SK-N-SH treated with all-trans-retinoic acid at 6 μM for 48 hours (cell line): ENCODE measurements at regions not wholly inside any gene's neighbourhood (a gene's known extent, or its start where the extent isn't known, plus 50 kb on each side); places are given as distances from the start of the nearest gene placed in this dataset.

Experiments used
- ATAC-seq: fragments of 200-7000 bp; cut with Tn5 transposase; 3 replicates; pipeline ENCODE4 v1.9.1; 2020; ENCODE audit warnings: mild to moderate bottlenecking, moderate library complexity
- ARNTL ChIP-seq: fragments of 450-650 bp; formaldehyde crosslinking; IDR thresholded peaks from 2 replicates; pipeline ENCODE4 v1.5.0; 2020; ENCODE audit warnings: low read depth, mild to moderate bottlenecking, moderate library complexity, borderline replicate concordance
- BACH2 ChIP-seq: fragments of 250-450 bp; sonication (Bioruptor Pico); IDR thresholded peaks from 2 replicates; pipeline ENCODE4 v1.9.0; 2021; ENCODE audit warnings: mild to moderate bottlenecking, borderline replicate concordance
- CSDC2 ChIP-seq: fragments of 250-450 bp; sonication (Bioruptor Pico); IDR thresholded peaks from 2 replicates; pipeline ENCODE4 v1.5.0; 2020; ENCODE audit warnings: mild to moderate bottlenecking, moderate library complexity
- ESRRG ChIP-seq: fragments of 250-450 bp; sonication (Bioruptor Pico); IDR thresholded peaks from 2 replicates; pipeline ENCODE4 v1.6.1; 2021; ENCODE audit warnings: mild to moderate bottlenecking
- GLIS3 ChIP-seq: fragments of 250-450 bp; sonication (Bioruptor Pico); IDR thresholded peaks from 2 replicates; pipeline ENCODE4 v1.5.0; 2020; ENCODE audit warnings: mild to moderate bottlenecking, moderate library complexity
- ISL1 ChIP-seq: fragments of 250-450 bp; sonication (Bioruptor Pico); IDR thresholded peaks from 2 replicates; pipeline ENCODE4 v2.1.2; 2022; ENCODE audit warnings: mild to moderate bottlenecking, moderate library complexity
- OSR1 ChIP-seq: fragments of 250-450 bp; sonication (Bioruptor Pico); IDR thresholded peaks from 2 replicates; pipeline ENCODE4 v1.8.0; 2022; ENCODE audit warnings: moderate library complexity, mild to moderate bottlenecking, inconsistent platforms
- PPARA ChIP-seq: fragments of 250-450 bp; sonication (Bioruptor Pico); IDR thresholded peaks from 2 replicates; pipeline ENCODE4 v1.5.0; 2020; ENCODE audit warnings: mild to moderate bottlenecking, borderline replicate concordance
- RARB ChIP-seq: fragments of 250-450 bp; sonication (Bioruptor Pico); IDR thresholded peaks from 2 replicates; pipeline ENCODE4 v1.8.0; 2021; ENCODE audit warnings: mild to moderate bottlenecking, moderate library complexity
- SNAI2 ChIP-seq: fragments of 250-450 bp; sonication (Bioruptor Pico); IDR thresholded peaks from 2 replicates; pipeline ENCODE4 v1.5.0; 2020; ENCODE audit warnings: mild to moderate bottlenecking, moderate library complexity
- TCF4 ChIP-seq: fragments of 250-450 bp; sonication (Bioruptor Pico); IDR thresholded peaks from 2 replicates; pipeline ENCODE4 v1.8.0; 2021; ENCODE audit warnings: mild to moderate bottlenecking, moderate library complexity, borderline replicate concordance
- TOX ChIP-seq: fragments of 250-450 bp; sonication (Bioruptor Pico); IDR thresholded peaks from 2 replicates; pipeline ENCODE4 v1.8.0; 2021; ENCODE audit warnings: mild to moderate bottlenecking, moderate library complexity, borderline replicate concordance
- ZC3H10 ChIP-seq: fragments of 250-450 bp; sonication (Bioruptor Pico); IDR thresholded peaks from 2 replicates; pipeline ENCODE4 v1.5.1; 2021; ENCODE audit warnings: mild to moderate bottlenecking, moderate library complexity
- ZFP30 ChIP-seq: fragments of 450-650 bp; formaldehyde crosslinking; IDR thresholded peaks from 2 replicates; pipeline ENCODE4 v1.5.0; 2022; ENCODE audit warnings: mild to moderate bottlenecking, moderate library complexity
- ZNF70 ChIP-seq: fragments of 450-650 bp; formaldehyde crosslinking; IDR thresholded peaks from 2 replicates; pipeline ENCODE4 v1.5.0; 2020; ENCODE audit warnings: mild to moderate bottlenecking, moderate library complexity
- ZNF8 ChIP-seq: fragments of 450-650 bp; formaldehyde crosslinking; IDR thresholded peaks from 2 replicates; pipeline ENCODE4 v1.5.0; 2020; ENCODE audit warnings: mild to moderate bottlenecking, moderate library complexity
- TF ChIP-seq, protein P1 (sequence below): fragments of 250-450 bp; sonication (Bioruptor Pico); IDR thresholded peaks from 2 replicates; pipeline ENCODE4 v1.8.0; 2020; ENCODE audit warnings: mild to moderate bottlenecking, moderate library complexity, borderline replicate concordance
- TF ChIP-seq, protein P2 (sequence below): fragments of 250-450 bp; sonication (Bioruptor Pico); IDR thresholded peaks from 2 replicates; pipeline ENCODE4 v1.5.1; 2020; ENCODE audit warnings: low read depth, mild to moderate bottlenecking, moderate library complexity
- TF ChIP-seq, protein P3 (sequence below): fragments of 250-450 bp; sonication (Bioruptor Pico); IDR thresholded peaks from 2 replicates; pipeline ENCODE4 v1.5.0; 2020; ENCODE audit warnings: mild to moderate bottlenecking, moderate library complexity
- TF ChIP-seq, protein P4 (sequence below): fragments of 250-450 bp; sonication (Bioruptor Pico); IDR thresholded peaks from 2 replicates; pipeline ENCODE4 v1.8.0; 2021; ENCODE audit warnings: low read depth, mild to moderate bottlenecking, moderate library complexity, borderline replicate concordance

DNA sequence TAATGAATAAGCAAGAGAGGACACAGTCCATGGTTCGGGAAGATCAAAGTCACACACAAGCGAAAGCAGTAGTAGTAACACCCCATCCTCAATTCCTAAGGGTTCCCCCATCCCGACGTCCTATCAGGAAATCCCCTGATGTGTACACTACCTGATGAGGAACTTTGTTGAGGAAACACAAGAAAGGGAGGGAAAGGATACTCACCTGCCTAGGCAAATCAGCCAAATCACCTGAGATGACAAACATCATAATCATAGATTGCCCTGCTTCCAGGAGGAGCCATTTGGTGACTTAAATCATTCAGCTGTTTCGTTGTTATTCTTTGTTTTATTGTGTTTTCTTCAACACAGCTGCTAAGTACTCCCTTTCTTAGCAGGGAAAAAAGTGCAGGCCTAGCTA is 55.5 kb upstream of the SPOPL start:
- no peak for ATAC-seq
- TF ChIP-seq GLIS3 (no peak), RARB (CRISPR knock-in tag) (no peak), CSDC2 (CRISPR knock-in tag) (no peak), BACH2 (CRISPR knock-in tag) (no peak), ZNF70 (CRISPR knock-in tag) (no peak), OSR1 (CRISPR knock-in tag) (no peak), ESRRG (CRISPR knock-in tag) (no peak), ZFP30 (no peak), TOX (CRISPR knock-in tag) (no peak)
- TF ChIP-seq, protein P1, sequence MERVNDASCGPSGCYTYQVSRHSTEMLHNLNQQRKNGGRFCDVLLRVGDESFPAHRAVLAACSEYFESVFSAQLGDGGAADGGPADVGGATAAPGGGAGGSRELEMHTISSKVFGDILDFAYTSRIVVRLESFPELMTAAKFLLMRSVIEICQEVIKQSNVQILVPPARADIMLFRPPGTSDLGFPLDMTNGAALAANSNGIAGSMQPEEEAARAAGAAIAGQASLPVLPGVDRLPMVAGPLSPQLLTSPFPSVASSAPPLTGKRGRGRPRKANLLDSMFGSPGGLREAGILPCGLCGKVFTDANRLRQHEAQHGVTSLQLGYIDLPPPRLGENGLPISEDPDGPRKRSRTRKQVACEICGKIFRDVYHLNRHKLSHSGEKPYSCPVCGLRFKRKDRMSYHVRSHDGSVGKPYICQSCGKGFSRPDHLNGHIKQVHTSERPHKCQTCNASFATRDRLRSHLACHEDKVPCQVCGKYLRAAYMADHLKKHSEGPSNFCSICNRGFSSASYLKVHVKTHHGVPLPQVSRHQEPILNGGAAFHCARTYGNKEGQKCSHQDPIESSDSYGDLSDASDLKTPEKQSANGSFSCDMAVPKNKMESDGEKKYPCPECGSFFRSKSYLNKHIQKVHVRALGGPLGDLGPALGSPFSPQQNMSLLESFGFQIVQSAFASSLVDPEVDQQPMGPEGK (CRISPR knock-in tag), result no peak
- TF ChIP-seq, protein P2, sequence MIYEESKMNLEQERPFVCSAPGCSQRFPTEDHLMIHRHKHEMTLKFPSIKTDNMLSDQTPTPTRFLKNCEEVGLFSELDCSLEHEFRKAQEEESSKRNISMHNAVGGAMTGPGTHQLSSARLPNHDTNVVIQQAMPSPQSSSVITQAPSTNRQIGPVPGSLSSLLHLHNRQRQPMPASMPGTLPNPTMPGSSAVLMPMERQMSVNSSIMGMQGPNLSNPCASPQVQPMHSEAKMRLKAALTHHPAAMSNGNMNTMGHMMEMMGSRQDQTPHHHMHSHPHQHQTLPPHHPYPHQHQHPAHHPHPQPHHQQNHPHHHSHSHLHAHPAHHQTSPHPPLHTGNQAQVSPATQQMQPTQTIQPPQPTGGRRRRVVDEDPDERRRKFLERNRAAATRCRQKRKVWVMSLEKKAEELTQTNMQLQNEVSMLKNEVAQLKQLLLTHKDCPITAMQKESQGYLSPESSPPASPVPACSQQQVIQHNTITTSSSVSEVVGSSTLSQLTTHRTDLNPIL (CRISPR knock-in tag), result no peak

DNA sequence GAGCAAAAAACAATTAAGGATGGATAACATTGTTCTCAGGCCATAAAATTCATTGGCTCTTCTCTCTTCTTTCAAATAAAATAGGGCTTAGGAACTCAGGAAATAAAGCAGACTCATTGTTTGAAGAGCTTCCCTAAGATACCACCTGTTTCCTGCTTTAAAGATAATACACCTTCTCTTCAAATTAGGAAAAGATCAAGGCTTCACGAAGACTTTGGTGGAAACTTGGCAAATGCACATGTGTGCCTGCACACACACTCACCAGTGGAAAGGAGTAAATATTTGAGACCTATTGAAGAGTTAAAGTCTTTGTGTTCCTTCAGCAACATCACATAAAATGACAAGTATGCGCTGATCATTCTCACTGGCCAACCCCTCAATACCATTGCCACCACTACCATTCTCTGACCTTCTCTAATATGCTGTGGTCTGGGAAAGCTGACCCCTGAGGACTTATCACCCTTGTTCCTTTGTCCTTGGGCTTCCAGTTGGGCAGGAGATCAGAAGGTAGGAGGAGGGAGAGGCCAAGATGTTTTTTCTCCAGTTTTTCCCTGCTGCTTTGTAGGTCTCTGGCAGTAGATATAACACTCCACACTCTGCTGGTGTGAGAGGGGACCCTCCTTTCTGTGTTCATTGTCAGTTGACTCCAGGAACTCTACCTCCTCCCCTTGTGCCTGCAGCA is 53.5 kb upstream of the SPOPL start:
- no peak for ATAC-seq
- TF ChIP-seq PPARA, result no peak
- TF ChIP-seq ARNTL (CRISPR knock-in tag), result no peak
- no peak for TF ChIP-seq TOX (CRISPR knock-in tag)
- TF ChIP-seq OSR1 (CRISPR knock-in tag), result no peak
- no peak for TF ChIP-seq ISL1
- TF ChIP-seq TCF4 (CRISPR knock-in tag), result no peak
- TF ChIP-seq, protein P3, sequence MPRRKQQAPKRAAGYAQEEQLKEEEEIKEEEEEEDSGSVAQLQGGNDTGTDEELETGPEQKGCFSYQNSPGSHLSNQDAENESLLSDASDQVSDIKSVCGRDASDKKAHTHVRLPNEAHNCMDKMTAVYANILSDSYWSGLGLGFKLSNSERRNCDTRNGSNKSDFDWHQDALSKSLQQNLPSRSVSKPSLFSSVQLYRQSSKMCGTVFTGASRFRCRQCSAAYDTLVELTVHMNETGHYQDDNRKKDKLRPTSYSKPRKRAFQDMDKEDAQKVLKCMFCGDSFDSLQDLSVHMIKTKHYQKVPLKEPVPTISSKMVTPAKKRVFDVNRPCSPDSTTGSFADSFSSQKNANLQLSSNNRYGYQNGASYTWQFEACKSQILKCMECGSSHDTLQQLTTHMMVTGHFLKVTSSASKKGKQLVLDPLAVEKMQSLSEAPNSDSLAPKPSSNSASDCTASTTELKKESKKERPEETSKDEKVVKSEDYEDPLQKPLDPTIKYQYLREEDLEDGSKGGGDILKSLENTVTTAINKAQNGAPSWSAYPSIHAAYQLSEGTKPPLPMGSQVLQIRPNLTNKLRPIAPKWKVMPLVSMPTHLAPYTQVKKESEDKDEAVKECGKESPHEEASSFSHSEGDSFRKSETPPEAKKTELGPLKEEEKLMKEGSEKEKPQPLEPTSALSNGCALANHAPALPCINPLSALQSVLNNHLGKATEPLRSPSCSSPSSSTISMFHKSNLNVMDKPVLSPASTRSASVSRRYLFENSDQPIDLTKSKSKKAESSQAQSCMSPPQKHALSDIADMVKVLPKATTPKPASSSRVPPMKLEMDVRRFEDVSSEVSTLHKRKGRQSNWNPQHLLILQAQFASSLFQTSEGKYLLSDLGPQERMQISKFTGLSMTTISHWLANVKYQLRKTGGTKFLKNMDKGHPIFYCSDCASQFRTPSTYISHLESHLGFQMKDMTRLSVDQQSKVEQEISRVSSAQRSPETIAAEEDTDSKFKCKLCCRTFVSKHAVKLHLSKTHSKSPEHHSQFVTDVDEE (CRISPR knock-in tag), result no peak
- no peak for TF ChIP-seq BACH2 (CRISPR knock-in tag)
- TF ChIP-seq SNAI2 (CRISPR knock-in tag), result no peak
- no peak for TF ChIP-seq GLIS3
- TF ChIP-seq ZC3H10 (CRISPR knock-in tag), result no peak
- TF ChIP-seq, protein P1 (CRISPR knock-in tag), result no peak
- TF ChIP-seq RARB (CRISPR knock-in tag), result no peak
- TF ChIP-seq ZNF8 (CRISPR knock-in tag), result no peak
- no peak for TF ChIP-seq CSDC2 (CRISPR knock-in tag)
- TF ChIP-seq ESRRG (CRISPR knock-in tag), result no peak
- TF ChIP-seq, protein P4, sequence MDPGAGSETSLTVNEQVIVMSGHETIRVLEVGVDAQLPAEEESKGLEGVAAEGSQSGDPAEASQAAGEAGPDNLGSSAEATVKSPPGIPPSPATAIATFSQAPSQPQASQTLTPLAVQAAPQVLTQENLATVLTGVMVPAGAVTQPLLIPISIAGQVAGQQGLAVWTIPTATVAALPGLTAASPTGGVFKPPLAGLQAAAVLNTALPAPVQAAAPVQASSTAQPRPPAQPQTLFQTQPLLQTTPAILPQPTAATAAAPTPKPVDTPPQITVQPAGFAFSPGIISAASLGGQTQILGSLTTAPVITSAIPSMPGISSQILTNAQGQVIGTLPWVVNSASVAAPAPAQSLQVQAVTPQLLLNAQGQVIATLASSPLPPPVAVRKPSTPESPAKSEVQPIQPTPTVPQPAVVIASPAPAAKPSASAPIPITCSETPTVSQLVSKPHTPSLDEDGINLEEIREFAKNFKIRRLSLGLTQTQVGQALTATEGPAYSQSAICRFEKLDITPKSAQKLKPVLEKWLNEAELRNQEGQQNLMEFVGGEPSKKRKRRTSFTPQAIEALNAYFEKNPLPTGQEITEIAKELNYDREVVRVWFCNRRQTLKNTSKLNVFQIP (CRISPR knock-in tag), result no peak
- TF ChIP-seq ZFP30, result no peak
- TF ChIP-seq, protein P2 (CRISPR knock-in tag), result no peak
